ENCODE measurements at regions not wholly inside any gene's neighbourhood (a gene's known extent, or its start where the extent isn't known, plus 50 kb on each side); places are given as distances from the start of the nearest gene placed in this dataset.

GRCh38 chr13:33745370-33746324 is 72.3 kb upstream of the RFC3 start:
- H3K27ac ChIP-seq = no peak overlapping the region

GRCh38 chr13:33746867-33747266 is 71.1 kb upstream of the RFC3 start:
- Histone ChIP-seq H3K79me2 (no peaks in the 10 kb centered on the region), H3K36me3 (ENCODE audit: control insufficient read depth, insufficient read depth, low read length) (no peaks in the 10 kb centered on the region), H3K4me3 (ENCODE audit: low read depth, low read length) (no peak overlapping the region), H2AFZ (no peak overlapping the region), H3K27me3 (ENCODE audit: control insufficient read depth, insufficient read depth, low read length) (no peaks in the 10 kb centered on the region), H3K9ac (no peak overlapping the region), H3K27ac (no peak overlapping the region), H3K4me2 (ENCODE audit: low read length) (no peak overlapping the region), H3K4me1 (no peaks in the 10 kb centered on the region), H3K9me3 (ENCODE audit: control insufficient read depth, low read length) (no peaks in the 10 kb centered on the region)
- no peak for TF ChIP-seq CTCF (IDR thresholded peaks at IDR 0.05)

More at GRCh38 chr13:33745370-33746324, 72.3 kb upstream of the RFC3 start:
- H3K4me1 ChIP-seq = no peaks in the 10 kb centered on the region
- no peak for TF ChIP-seq CTCF (IDR thresholded peaks at IDR 0.05)
- H2AFZ ChIP-seq = no peak overlapping the region
- no peak overlapping the region for H3K4me2 ChIP-seq (ENCODE audit: low read length)
- H3K9me3 ChIP-seq (ENCODE audit: control insufficient read depth, low read length) = no peaks in the 10 kb centered on the region
- H3K9ac ChIP-seq = no peak overlapping the region
- no peaks in the 10 kb centered on the region for H3K27me3 ChIP-seq (ENCODE audit: control insufficient read depth, insufficient read depth, low read length)
- H3K4me3 ChIP-seq (ENCODE audit: low read depth, low read length) = no peak overlapping the region
- no peaks in the 10 kb centered on the region for H3K36me3 ChIP-seq (ENCODE audit: control insufficient read depth, insufficient read depth, low read length)
- H3K79me2 ChIP-seq = no peaks in the 10 kb centered on the region

GRCh38 chr13:33751151-33751550 is 66.8 kb upstream of the RFC3 start:
- Histone ChIP-seq H3K27me3 (ENCODE audit: control insufficient read depth, insufficient read depth, low read length) (no peaks in the 10 kb centered on the region), H2AFZ (no peak overlapping the region), H3K4me2 (ENCODE audit: low read length) (no peak overlapping the region), H3K9me3 (ENCODE audit: control insufficient read depth, low read length) (no peaks in the 10 kb centered on the region), H3K27ac (no peak overlapping the region), H3K4me3 (ENCODE audit: low read depth, low read length) (no peak overlapping the region), H3K79me2 (no peaks in the 10 kb centered on the region), H3K4me1 (no peaks in the 10 kb centered on the region), H3K9ac (no peak overlapping the region), H3K36me3 (ENCODE audit: control insufficient read depth, insufficient read depth, low read length) (no peaks in the 10 kb centered on the region)
- TF ChIP-seq CTCF (IDR thresholded peaks at IDR 0.05) = no peak

- Histone ChIP-seq H3K27ac (no peak overlapping the region), H3K27me3 (ENCODE audit: control insufficient read depth, insufficient read depth, low read length) (no peaks in the 10 kb centered on the region), H3K9ac (no peak overlapping the region), H3K79me2 (no peaks in the 10 kb centered on the region), H3K4me3 (ENCODE audit: low read depth, low read length) (no peak overlapping the region), H3K4me1 (no peaks in the 10 kb centered on the region), H3K36me3 (ENCODE audit: control insufficient read depth, insufficient read depth, low read length) (no peaks in the 10 kb centered on the region), H2AFZ (no peak overlapping the region), H3K9me3 (ENCODE audit: control insufficient read depth, low read length) (no peaks in the 10 kb centered on the region), H3K4me2 (ENCODE audit: low read length) (no peak overlapping the region)
- TF ChIP-seq CTCF (IDR thresholded peaks at IDR 0.05) = no peak
These were observed 65.9 kb upstream of the RFC3 start for GRCh38 chr13:33752094-33752493.

- no peaks in the 10 kb centered on the region for H3K4me1 ChIP-seq
- no peak overlapping the region for H3K9ac ChIP-seq
- no peak overlapping the region for H3K27ac ChIP-seq
- H3K9me3 ChIP-seq (ENCODE audit: control insufficient read depth, low read length) = no peaks in the 10 kb centered on the region
- H3K4me2 ChIP-seq (ENCODE audit: low read length) = no peak overlapping the region
- no peaks in the 10 kb centered on the region for H3K27me3 ChIP-seq (ENCODE audit: control insufficient read depth, insufficient read depth, low read length)
- H2AFZ ChIP-seq = no peak overlapping the region
- no peaks in the 10 kb centered on the region for H3K36me3 ChIP-seq (ENCODE audit: control insufficient read depth, insufficient read depth, low read length)
- no peak for TF ChIP-seq CTCF (IDR thresholded peaks at IDR 0.05)
- H3K79me2 ChIP-seq = no peaks in the 10 kb centered on the region
- no peak overlapping the region for H3K4me3 ChIP-seq (ENCODE audit: low read depth, low read length)
These were observed 65.4 kb upstream of the RFC3 start for GRCh38 chr13:33752597-33752996.

Data from parathyroid adenoma (tissue), 2 donors.